KMS-11 (cell line): ENCODE measurements at regions not wholly inside any gene's neighbourhood (a gene's known extent, or its start where the extent isn't known, plus 50 kb on each side); places are given as distances from the start of the nearest gene placed in this dataset.
A peak's percentile ranks its signal among the peaks of the same experiment; 100 is the strongest.

Experiments
- H2AFZ ChIP-seq: fragments of 200-600 bp; sonication (generic); 2 replicates; pipeline ENCODE4 v1.6.1; 2016; ENCODE audit warnings: antibody characterized with exemption, mixed run types, low read depth
- H3K27ac ChIP-seq: fragments of 200-600 bp; sonication (generic); 2 replicates; pipeline ENCODE4 v1.6.1; 2016; ENCODE audit warnings: mild to moderate bottlenecking, mixed run types
- H3K27me3 ChIP-seq: fragments of 200-600 bp; sonication (generic); 2 replicates; pipeline ENCODE4 v1.6.1; 2017; ENCODE audit warnings: mild to moderate bottlenecking, low read depth, mixed run types, moderate library complexity; ENCODE audit not compliant: insufficient read depth
- H3K36me3 ChIP-seq: fragments of 200-600 bp; sonication (generic); 2 replicates; pipeline ENCODE4 v1.6.1; 2017; ENCODE audit warnings: mild to moderate bottlenecking, mixed run types; ENCODE audit not compliant: insufficient read depth
- H3K4me1 ChIP-seq: fragments of 200-600 bp; sonication (generic); 2 replicates; pipeline ENCODE4 v1.6.1; 2016; ENCODE audit warnings: mild to moderate bottlenecking, low read depth, mixed run types; ENCODE audit not compliant: poor library complexity, severe bottlenecking
- H3K4me2 ChIP-seq: fragments of 200-600 bp; sonication (generic); 2 replicates; pipeline ENCODE4 v1.7.0; 2016; ENCODE audit warnings: mild to moderate bottlenecking, mixed run types
- H3K4me3 ChIP-seq: fragments of 200-600 bp; sonication (generic); IDR thresholded peaks from 2 replicates; pipeline ENCODE4 v1.6.1; 2017; ENCODE audit warnings: low read depth, low read length, mixed read lengths; ENCODE audit not compliant: insufficient read depth
- H3K79me2 ChIP-seq: fragments of 200-600 bp; sonication (generic); 2 replicates; pipeline ENCODE4 v1.6.1; 2016; ENCODE audit warnings: low read depth, mixed run types; ENCODE audit not compliant: insufficient read depth
- H3K9ac ChIP-seq: fragments of 200-600 bp; sonication (generic); 2 replicates; pipeline ENCODE4 v1.6.1; 2016; ENCODE audit warnings: mild to moderate bottlenecking, mixed run types
- H4K20me1 ChIP-seq: fragments of 200-600 bp; sonication (generic); 2 replicates; pipeline ENCODE4 v1.6.1; 2016; ENCODE audit warnings: mild to moderate bottlenecking, mixed run types; ENCODE audit not compliant: insufficient read depth
- TF ChIP-seq, protein P1 (sequence below): fragments of 200-600 bp; sonication (generic); conservative IDR thresholded peaks from 2 replicates; pipeline ENCODE4 v1.6.1; 2017; ENCODE audit warnings: low read depth, mild to moderate bottlenecking, antibody characterized with exemption, low read length, moderate library complexity, mixed read lengths

GRCh38 chr4:65089666-65090065 is 580.6 kb downstream of the EPHA5 start:
- H3K9ac ChIP-seq = no peak overlapping the region
- no peaks in the 10 kb centered on the region for H3K27me3 ChIP-seq
- H3K27ac ChIP-seq = no peak overlapping the region
- TF ChIP-seq, protein P1, sequence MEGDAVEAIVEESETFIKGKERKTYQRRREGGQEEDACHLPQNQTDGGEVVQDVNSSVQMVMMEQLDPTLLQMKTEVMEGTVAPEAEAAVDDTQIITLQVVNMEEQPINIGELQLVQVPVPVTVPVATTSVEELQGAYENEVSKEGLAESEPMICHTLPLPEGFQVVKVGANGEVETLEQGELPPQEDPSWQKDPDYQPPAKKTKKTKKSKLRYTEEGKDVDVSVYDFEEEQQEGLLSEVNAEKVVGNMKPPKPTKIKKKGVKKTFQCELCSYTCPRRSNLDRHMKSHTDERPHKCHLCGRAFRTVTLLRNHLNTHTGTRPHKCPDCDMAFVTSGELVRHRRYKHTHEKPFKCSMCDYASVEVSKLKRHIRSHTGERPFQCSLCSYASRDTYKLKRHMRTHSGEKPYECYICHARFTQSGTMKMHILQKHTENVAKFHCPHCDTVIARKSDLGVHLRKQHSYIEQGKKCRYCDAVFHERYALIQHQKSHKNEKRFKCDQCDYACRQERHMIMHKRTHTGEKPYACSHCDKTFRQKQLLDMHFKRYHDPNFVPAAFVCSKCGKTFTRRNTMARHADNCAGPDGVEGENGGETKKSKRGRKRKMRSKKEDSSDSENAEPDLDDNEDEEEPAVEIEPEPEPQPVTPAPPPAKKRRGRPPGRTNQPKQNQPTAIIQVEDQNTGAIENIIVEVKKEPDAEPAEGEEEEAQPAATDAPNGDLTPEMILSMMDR = peak; percentile 28; the same call in 1 of the 2 replicates
- H3K36me3 ChIP-seq = no peaks in the 10 kb centered on the region
- H3K4me2 ChIP-seq = no peak overlapping the region
- H2AFZ ChIP-seq = no peak overlapping the region
- no peaks in the 10 kb centered on the region for H3K79me2 ChIP-seq
- no peaks in the 10 kb centered on the region for H3K4me1 ChIP-seq
- no peak overlapping the region for H3K4me3 ChIP-seq
- H4K20me1 ChIP-seq = no peaks in the 10 kb centered on the region

DNA sequence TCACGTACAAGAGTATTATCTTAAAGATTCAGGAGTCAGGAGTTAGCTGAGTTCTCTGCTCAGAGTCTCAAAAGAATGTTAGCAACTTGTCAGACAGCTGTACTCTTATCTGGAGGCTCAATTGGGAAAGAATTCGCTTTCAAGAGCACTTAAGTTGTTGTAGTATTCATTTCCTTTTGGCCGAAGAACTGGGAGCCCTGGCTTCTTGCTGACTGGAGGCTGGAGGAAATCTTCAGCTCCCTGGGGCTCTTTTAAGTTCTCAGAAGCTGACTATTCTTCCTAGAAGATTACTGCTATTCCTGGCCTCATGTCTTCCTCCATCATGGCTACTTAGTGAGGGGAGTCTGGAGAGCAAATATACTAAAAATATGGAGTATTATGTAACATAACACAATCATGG is 587.2 kb downstream of the EPHA5 start:
- TF ChIP-seq, protein P1 = no peak
- Histone ChIP-seq H3K9ac (no peak overlapping the region), H3K27ac (no peak overlapping the region), H3K36me3 (no peaks in the 10 kb centered on the region), H3K4me3 (no peak overlapping the region), H3K4me1 (peaks cover 8% of the 10 kb centered on the region), H3K79me2 (no peaks in the 10 kb centered on the region), H4K20me1 (no peaks in the 10 kb centered on the region), H3K4me2 (no peak overlapping the region), H3K27me3 (no peaks in the 10 kb centered on the region), H2AFZ (no peak overlapping the region)

GRCh38 chr4:65071564-65071963 is 598.7 kb downstream of the EPHA5 start:
- H3K4me3 ChIP-seq = no peak overlapping the region

GRCh38 chr4:65069177-65069576 is 601.1 kb downstream of the EPHA5 start:
- Histone ChIP-seq H3K4me2 (no peak overlapping the region), H3K4me3 (no peak overlapping the region), H3K27ac (no peak overlapping the region), H3K36me3 (no peaks in the 10 kb centered on the region), H3K27me3 (no peaks in the 10 kb centered on the region), H3K4me1 (no peaks in the 10 kb centered on the region), H3K79me2 (no peaks in the 10 kb centered on the region), H4K20me1 (no peaks in the 10 kb centered on the region), H3K9ac (no peak overlapping the region), H2AFZ (no peak overlapping the region)
- TF ChIP-seq, protein P1 = no peak

More at GRCh38 chr4:65071564-65071963, 598.7 kb downstream of the EPHA5 start:
- H3K4me1 ChIP-seq = no peaks in the 10 kb centered on the region
- no peaks in the 10 kb centered on the region for H4K20me1 ChIP-seq
- H3K9ac ChIP-seq = no peak overlapping the region
- no peak overlapping the region for H3K27ac ChIP-seq
- TF ChIP-seq, protein P1 = no peak
- no peak overlapping the region for H2AFZ ChIP-seq
- no peaks in the 10 kb centered on the region for H3K79me2 ChIP-seq
- H3K4me2 ChIP-seq = no peak overlapping the region
- H3K27me3 ChIP-seq = no peaks in the 10 kb centered on the region
- no peaks in the 10 kb centered on the region for H3K36me3 ChIP-seq

DNA sequence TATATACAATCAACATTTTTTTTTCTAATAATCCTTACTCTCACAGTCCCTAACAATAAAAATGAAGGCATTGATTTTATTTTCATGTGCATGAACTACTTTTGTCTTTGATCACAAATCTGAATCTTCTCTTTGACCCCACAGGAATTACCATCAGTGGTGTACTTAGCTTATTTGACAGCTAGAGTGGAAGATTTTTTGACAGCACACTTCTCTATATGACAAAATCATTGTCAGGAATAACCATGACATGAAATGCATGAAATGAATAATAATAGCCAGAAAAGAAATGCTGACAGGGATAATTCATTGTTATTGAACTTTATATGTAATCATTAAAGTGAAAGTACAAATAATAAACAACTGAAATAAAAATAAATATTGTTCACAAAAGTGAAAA is 604.2 kb downstream of the EPHA5 start:
- no peaks in the 10 kb centered on the region for H3K4me1 ChIP-seq
- no peaks in the 10 kb centered on the region for H3K27me3 ChIP-seq
- no peaks in the 10 kb centered on the region for H3K79me2 ChIP-seq
- no peak overlapping the region for H3K9ac ChIP-seq
- no peak overlapping the region for H2AFZ ChIP-seq
- H4K20me1 ChIP-seq = no peaks in the 10 kb centered on the region
- no peak overlapping the region for H3K27ac ChIP-seq
- TF ChIP-seq, protein P1 = no peak
- H3K4me3 ChIP-seq = no peak overlapping the region
- H3K4me2 ChIP-seq = no peak overlapping the region
- no peaks in the 10 kb centered on the region for H3K36me3 ChIP-seq
